T-helper 1 cell treated with Interleukin-12 subunit alpha and Interleukin-12 subunit beta and Interleukin-4 antibody, amounts not matched to agents 30 μg/mL and 1 μg/mL, for 36 hours (primary cell): ENCODE measurements at regions not wholly inside any gene's neighbourhood (a gene's known extent, or its start where the extent isn't known, plus 50 kb on each side); places are given as distances from the start of the nearest gene placed in this dataset.

Source experiments
- H3K27ac Mint-ChIP-seq: one replicate; pipeline ENCODE4 v1.8.0; 2021; ENCODE audit warnings: mild to moderate bottlenecking, mixed read lengths
- H3K27me3 Mint-ChIP-seq: one replicate; pipeline ENCODE4 v1.8.0; 2021; ENCODE audit warnings: low read depth, mixed read lengths
- H3K36me3 Mint-ChIP-seq: one replicate; pipeline ENCODE4 v1.8.0; 2021; ENCODE audit warnings: low read depth, mixed read lengths
- H3K4me1 Mint-ChIP-seq: one replicate; pipeline ENCODE4 v1.8.0; 2021; ENCODE audit warnings: low read depth, mixed read lengths
- H3K4me3 Mint-ChIP-seq: one replicate; pipeline ENCODE4 v1.8.0; 2021; ENCODE audit warnings: mild to moderate bottlenecking, moderate library complexity, mixed read lengths
- H3K9me3 Mint-ChIP-seq: one replicate; pipeline ENCODE4 v1.8.0; 2021; ENCODE audit warnings: mixed read lengths

GRCh38 chr12:130216031-130216430, 53.8 kb downstream of the FZD10 start:
- Mint-ChIP-seq H3K27me3 (no peaks in the 10 kb centered on the region), H3K4me1 (no peaks in the 10 kb centered on the region), H3K9me3 (peaks cover 17% of the 10 kb centered on the region), H3K36me3 (no peaks in the 10 kb centered on the region), H3K27ac (no peak overlapping the region), H3K4me3 (no peak overlapping the region)

- peaks cover 13% of the 10 kb centered on the region for H3K9me3 Mint-ChIP-seq
- H3K36me3 Mint-ChIP-seq: no peaks in the 10 kb centered on the region
- no peaks in the 10 kb centered on the region for H3K4me1 Mint-ChIP-seq
- no peaks in the 10 kb centered on the region for H3K27me3 Mint-ChIP-seq
- no peak overlapping the region for H3K4me3 Mint-ChIP-seq
- no peak overlapping the region for H3K27ac Mint-ChIP-seq
Measured at GRCh38 chr12:130218682-130219081, 56.4 kb downstream of the FZD10 start.

GRCh38 chr12:130219929-130220705, 57.9 kb downstream of the FZD10 start:
- H3K4me1 Mint-ChIP-seq: no peaks in the 10 kb centered on the region
- H3K36me3 Mint-ChIP-seq: no peaks in the 10 kb centered on the region
- no peak overlapping the region for H3K27ac Mint-ChIP-seq
- no peak overlapping the region for H3K4me3 Mint-ChIP-seq
- H3K27me3 Mint-ChIP-seq: no peaks in the 10 kb centered on the region
- H3K9me3 Mint-ChIP-seq: peaks cover 13% of the 10 kb centered on the region

GRCh38 chr12:130220706-130221100, 58.4 kb downstream of the FZD10 start:
- no peaks in the 10 kb centered on the region for H3K27me3 Mint-ChIP-seq
- H3K36me3 Mint-ChIP-seq: no peaks in the 10 kb centered on the region
- H3K4me1 Mint-ChIP-seq: no peaks in the 10 kb centered on the region
- no peak overlapping the region for H3K4me3 Mint-ChIP-seq
- H3K27ac Mint-ChIP-seq: no peak overlapping the region
- H3K9me3 Mint-ChIP-seq: peaks cover 13% of the 10 kb centered on the region

- Mint-ChIP-seq H3K9me3 (peaks cover 6% of the 10 kb centered on the region), H3K4me1 (no peaks in the 10 kb centered on the region), H3K27ac (no peak overlapping the region), H3K4me3 (no peak overlapping the region), H3K36me3 (no peaks in the 10 kb centered on the region), H3K27me3 (no peaks in the 10 kb centered on the region)
Measured at GRCh38 chr12:130222519-130223218, 60.4 kb downstream of the FZD10 start.

GRCh38 chr12:130223767-130224244, 61.5 kb downstream of the FZD10 start:
- H3K27me3 Mint-ChIP-seq: no peaks in the 10 kb centered on the region
- H3K4me3 Mint-ChIP-seq: no peak overlapping the region
- H3K4me1 Mint-ChIP-seq: no peaks in the 10 kb centered on the region
- H3K27ac Mint-ChIP-seq: no peak overlapping the region
- H3K36me3 Mint-ChIP-seq: no peaks in the 10 kb centered on the region
- H3K9me3 Mint-ChIP-seq: peaks cover 6% of the 10 kb centered on the region

- Mint-ChIP-seq H3K27ac (no peak overlapping the region), H3K9me3 (peaks cover 10% of the 10 kb centered on the region), H3K36me3 (no peaks in the 10 kb centered on the region), H3K4me1 (no peaks in the 10 kb centered on the region), H3K27me3 (no peaks in the 10 kb centered on the region), H3K4me3 (no peak overlapping the region)
Measured at GRCh38 chr12:130224613-130225012, 62.3 kb downstream of the FZD10 start.

- no peak overlapping the region for H3K4me3 Mint-ChIP-seq
- H3K36me3 Mint-ChIP-seq: no peaks in the 10 kb centered on the region
- H3K4me1 Mint-ChIP-seq: no peaks in the 10 kb centered on the region
- peaks cover 12% of the 10 kb centered on the region for H3K9me3 Mint-ChIP-seq
- H3K27ac Mint-ChIP-seq: no peak overlapping the region
- no peaks in the 10 kb centered on the region for H3K27me3 Mint-ChIP-seq
Measured at GRCh38 chr12:130225347-130225746, 63.1 kb downstream of the FZD10 start.

- Mint-ChIP-seq H3K9me3 (peaks cover 19% of the 10 kb centered on the region), H3K27ac (no peak overlapping the region), H3K36me3 (no peaks in the 10 kb centered on the region), H3K4me3 (no peak overlapping the region), H3K27me3 (no peaks in the 10 kb centered on the region), H3K4me1 (no peaks in the 10 kb centered on the region)
Measured at GRCh38 chr12:130226126-130226525, 63.9 kb downstream of the FZD10 start.

- Mint-ChIP-seq H3K4me3 (no peak overlapping the region), H3K4me1 (no peaks in the 10 kb centered on the region), H3K27ac (no peak overlapping the region), H3K9me3 (peaks cover 20% of the 10 kb centered on the region), H3K27me3 (no peaks in the 10 kb centered on the region), H3K36me3 (no peaks in the 10 kb centered on the region)
Measured at GRCh38 chr12:130226771-130227170, 64.5 kb downstream of the FZD10 start.

- no peaks in the 10 kb centered on the region for H3K27me3 Mint-ChIP-seq
- H3K4me1 Mint-ChIP-seq: no peaks in the 10 kb centered on the region
- H3K4me3 Mint-ChIP-seq: no peak overlapping the region
- H3K9me3 Mint-ChIP-seq: peaks cover 28% of the 10 kb centered on the region
- H3K27ac Mint-ChIP-seq: no peak overlapping the region
- H3K36me3 Mint-ChIP-seq: no peaks in the 10 kb centered on the region
Measured at GRCh38 chr12:130227641-130228040, 65.4 kb downstream of the FZD10 start.

- Mint-ChIP-seq H3K4me1 (no peaks in the 10 kb centered on the region), H3K27ac (no peak overlapping the region), H3K27me3 (no peaks in the 10 kb centered on the region), H3K9me3 (peaks cover 11% of the 10 kb centered on the region), H3K36me3 (no peaks in the 10 kb centered on the region), H3K4me3 (no peak overlapping the region)
Measured at GRCh38 chr12:130236446-130236845, 74.2 kb downstream of the FZD10 start.

- Mint-ChIP-seq H3K4me3 (no peak overlapping the region), H3K27me3 (no peaks in the 10 kb centered on the region), H3K4me1 (no peaks in the 10 kb centered on the region), H3K9me3 (no peaks in the 10 kb centered on the region), H3K36me3 (no peaks in the 10 kb centered on the region), H3K27ac (no peak overlapping the region)
Measured at GRCh38 chr12:130240831-130241590, 78.7 kb downstream of the FZD10 start.

- no peaks in the 10 kb centered on the region for H3K36me3 Mint-ChIP-seq
- no peaks in the 10 kb centered on the region for H3K27me3 Mint-ChIP-seq
- no peak overlapping the region for H3K27ac Mint-ChIP-seq
Measured at GRCh38 chr12:130242506-130242905, 80.2 kb downstream of the FZD10 start.

More at GRCh38 chr12:130242506-130242905, 80.2 kb downstream of the FZD10 start:
- Mint-ChIP-seq H3K9me3 (peaks cover under 1% of the 10 kb centered on the region), H3K4me3 (no peak overlapping the region), H3K4me1 (no peaks in the 10 kb centered on the region)
